Parathyroid adenoma (tissue), 2 donors: ENCODE measurements at regions not wholly inside any gene's neighbourhood (a gene's known extent, or its start where the extent isn't known, plus 50 kb on each side); places are given as distances from the start of the nearest gene placed in this dataset.

ENCODE experiments used
- H2AFZ ChIP-seq: fragments of 300-600 bp; sonication (generic); one replicate; pipeline ENCODE4 v1.7.0; 2017; ENCODE audit warnings: antibody characterized with exemption, mild to moderate bottlenecking
- H3K27ac ChIP-seq: fragments of 300-600 bp; sonication (generic); one replicate; pipeline ENCODE4 v1.7.0; 2017
- H3K27me3 ChIP-seq: fragments of 300-600 bp; sonication (generic); one replicate; pipeline ENCODE4 v1.7.0; 2017; ENCODE audit warnings: low read length; ENCODE audit not compliant: control insufficient read depth, insufficient read depth
- H3K36me3 ChIP-seq: fragments of 300-600 bp; sonication (generic); one replicate; pipeline ENCODE4 v1.7.0; 2017; ENCODE audit warnings: low read length; ENCODE audit not compliant: control insufficient read depth, insufficient read depth
- H3K4me1 ChIP-seq: fragments of 300-600 bp; sonication (generic); one replicate; pipeline ENCODE4 v1.7.0; 2017; ENCODE audit warnings: control low read depth
- H3K4me2 ChIP-seq: fragments of 300-600 bp; sonication (generic); one replicate; pipeline ENCODE4 v1.7.0; 2017; ENCODE audit warnings: low read length
- H3K4me3 ChIP-seq: fragments of 300-600 bp; sonication (generic); one replicate; pipeline ENCODE4 v1.7.0; 2017; ENCODE audit warnings: low read depth, low read length
- H3K79me2 ChIP-seq: fragments of 300-600 bp; sonication (generic); one replicate; pipeline ENCODE4 v1.7.0; 2017; ENCODE audit warnings: control low read depth
- H3K9ac ChIP-seq: fragments of 300-600 bp; sonication (generic); one replicate; pipeline ENCODE4 v1.7.0; 2017; ENCODE audit warnings: mild to moderate bottlenecking
- H3K9me3 ChIP-seq: fragments of 300-600 bp; sonication (generic); one replicate; pipeline ENCODE4 v1.7.0; 2017; ENCODE audit warnings: low read length; ENCODE audit not compliant: control insufficient read depth
- TF ChIP-seq, protein P1 (sequence below): fragments of 300-600 bp; sonication (generic); IDR thresholded peaks from one replicate; pipeline ENCODE4 v1.7.0; 2017; ENCODE audit warnings: antibody characterized with exemption, mild to moderate bottlenecking
- donor health status: primary hyperparathyroidism.

DNA sequence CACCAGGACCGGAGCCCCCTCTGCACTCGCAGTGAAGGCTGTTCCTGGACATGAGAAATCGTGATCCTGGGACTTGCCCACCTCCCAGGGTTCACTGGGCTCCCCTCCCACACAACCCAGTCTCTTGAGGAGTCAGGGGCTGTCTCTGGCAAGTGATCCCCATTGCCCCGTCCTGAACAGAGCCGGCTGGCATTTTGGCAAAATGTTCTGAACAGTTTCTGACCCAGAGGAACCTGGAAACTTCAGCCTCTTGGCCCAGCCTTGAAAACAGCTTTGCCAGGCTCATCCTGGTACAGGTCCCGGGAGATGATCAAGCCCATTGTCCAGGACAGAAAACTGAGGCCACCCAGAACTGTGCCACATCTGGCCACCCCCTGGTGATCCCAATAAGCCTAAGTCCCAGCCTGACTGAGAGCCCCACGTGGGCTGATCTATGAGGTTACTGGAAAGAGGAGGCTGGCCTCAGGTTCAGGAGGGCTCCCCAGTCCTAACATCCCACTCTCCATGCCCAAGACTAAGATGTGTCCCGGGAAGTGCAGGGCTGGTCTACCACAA is 115.7 kb downstream of the OAT start:
- Histone ChIP-seq H3K9me3 (no peaks in the 10 kb centered on the region), H3K9ac (no peak overlapping the region), H2AFZ (no peak overlapping the region), H3K27me3 (no peaks in the 10 kb centered on the region), H3K4me2 (no peak overlapping the region), H3K36me3 (no peaks in the 10 kb centered on the region), H3K4me1 (no peaks in the 10 kb centered on the region), H3K79me2 (no peaks in the 10 kb centered on the region), H3K27ac (no peak overlapping the region), H3K4me3 (no peak overlapping the region)
- TF ChIP-seq, protein P1, sequence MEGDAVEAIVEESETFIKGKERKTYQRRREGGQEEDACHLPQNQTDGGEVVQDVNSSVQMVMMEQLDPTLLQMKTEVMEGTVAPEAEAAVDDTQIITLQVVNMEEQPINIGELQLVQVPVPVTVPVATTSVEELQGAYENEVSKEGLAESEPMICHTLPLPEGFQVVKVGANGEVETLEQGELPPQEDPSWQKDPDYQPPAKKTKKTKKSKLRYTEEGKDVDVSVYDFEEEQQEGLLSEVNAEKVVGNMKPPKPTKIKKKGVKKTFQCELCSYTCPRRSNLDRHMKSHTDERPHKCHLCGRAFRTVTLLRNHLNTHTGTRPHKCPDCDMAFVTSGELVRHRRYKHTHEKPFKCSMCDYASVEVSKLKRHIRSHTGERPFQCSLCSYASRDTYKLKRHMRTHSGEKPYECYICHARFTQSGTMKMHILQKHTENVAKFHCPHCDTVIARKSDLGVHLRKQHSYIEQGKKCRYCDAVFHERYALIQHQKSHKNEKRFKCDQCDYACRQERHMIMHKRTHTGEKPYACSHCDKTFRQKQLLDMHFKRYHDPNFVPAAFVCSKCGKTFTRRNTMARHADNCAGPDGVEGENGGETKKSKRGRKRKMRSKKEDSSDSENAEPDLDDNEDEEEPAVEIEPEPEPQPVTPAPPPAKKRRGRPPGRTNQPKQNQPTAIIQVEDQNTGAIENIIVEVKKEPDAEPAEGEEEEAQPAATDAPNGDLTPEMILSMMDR = no peak

DNA sequence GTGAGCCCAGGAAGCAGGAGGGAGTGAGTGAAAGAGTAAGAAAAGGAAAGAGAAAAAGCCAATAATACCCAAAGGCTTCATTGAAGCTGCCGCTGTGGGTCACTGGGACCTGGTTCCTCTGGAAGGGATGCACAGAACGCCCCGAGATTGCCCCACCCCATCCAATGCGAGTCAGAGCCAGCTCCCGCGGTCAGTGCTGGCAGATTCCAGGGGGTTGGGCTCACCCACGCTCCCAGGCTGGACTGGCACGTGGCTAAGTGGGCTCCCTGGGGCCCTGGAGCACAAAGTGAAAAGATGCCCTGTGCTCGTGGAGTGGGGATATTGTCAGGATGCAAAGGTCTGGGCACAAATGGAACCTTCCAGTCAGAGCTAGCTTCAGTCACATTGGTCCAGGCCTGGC is 117.0 kb downstream of the OAT start:
- no peaks in the 10 kb centered on the region for H3K79me2 ChIP-seq
- no peak overlapping the region for H3K9ac ChIP-seq
- H3K4me1 ChIP-seq = no peaks in the 10 kb centered on the region
- no peaks in the 10 kb centered on the region for H3K9me3 ChIP-seq
- TF ChIP-seq, protein P1 = no peak
- H3K27me3 ChIP-seq = no peaks in the 10 kb centered on the region
- no peaks in the 10 kb centered on the region for H3K36me3 ChIP-seq
- H3K27ac ChIP-seq = no peak overlapping the region
- H3K4me3 ChIP-seq = no peak overlapping the region
- H3K4me2 ChIP-seq = no peak overlapping the region
- H2AFZ ChIP-seq = no peak overlapping the region

DNA sequence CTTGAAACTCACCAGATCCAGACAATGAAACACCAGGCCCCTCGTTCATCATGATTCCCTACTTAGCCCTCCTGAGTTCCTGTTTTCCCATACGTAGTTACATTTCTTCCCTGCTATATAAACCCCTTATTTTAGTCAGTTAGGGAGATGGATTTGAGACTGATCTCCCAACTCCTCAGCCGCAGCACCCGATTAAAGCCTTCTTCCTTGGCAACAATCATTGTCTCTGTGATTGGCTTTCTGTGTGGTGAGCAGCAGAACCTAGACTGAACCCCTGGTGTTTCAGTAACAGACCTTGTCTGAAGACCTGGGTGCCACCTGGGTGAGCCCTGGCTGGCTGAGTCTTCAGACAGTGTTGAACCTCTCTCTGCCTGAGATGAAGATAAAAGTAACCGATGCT is 118.0 kb downstream of the OAT start:
- Histone ChIP-seq H2AFZ (no peak overlapping the region), H3K36me3 (no peaks in the 10 kb centered on the region), H3K27ac (no peak overlapping the region), H3K4me1 (no peaks in the 10 kb centered on the region), H3K9ac (no peak overlapping the region), H3K27me3 (no peaks in the 10 kb centered on the region), H3K4me3 (no peak overlapping the region), H3K9me3 (no peaks in the 10 kb centered on the region), H3K4me2 (no peak overlapping the region), H3K79me2 (no peaks in the 10 kb centered on the region)
- TF ChIP-seq, protein P1 = no peak

DNA sequence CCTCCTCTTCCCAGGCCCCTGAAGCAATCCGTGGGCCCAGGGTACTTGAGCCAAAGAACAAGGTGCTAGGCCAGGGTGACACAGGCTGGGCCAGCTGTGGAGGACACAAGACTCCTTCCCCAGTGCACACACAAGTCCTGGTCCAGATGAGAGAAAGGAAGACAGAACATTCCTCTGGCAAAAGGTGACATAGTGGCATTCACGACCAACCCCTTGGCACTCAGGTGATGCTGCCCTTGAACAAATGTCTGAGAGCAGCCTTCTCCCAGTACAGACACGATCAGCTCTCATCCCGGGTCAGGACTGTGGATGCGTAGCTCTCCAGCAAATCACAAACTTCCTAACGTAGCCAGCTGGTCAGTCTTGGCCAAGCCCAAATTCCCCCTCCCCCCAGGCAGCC is 118.5 kb downstream of the OAT start:
- no peak overlapping the region for H3K27ac ChIP-seq
- no peak overlapping the region for H3K9ac ChIP-seq
- no peak overlapping the region for H3K4me3 ChIP-seq
- H3K36me3 ChIP-seq = no peaks in the 10 kb centered on the region
- no peaks in the 10 kb centered on the region for H3K79me2 ChIP-seq
- no peak overlapping the region for H2AFZ ChIP-seq
- no peaks in the 10 kb centered on the region for H3K9me3 ChIP-seq
- H3K4me1 ChIP-seq = no peaks in the 10 kb centered on the region
- H3K4me2 ChIP-seq = no peak overlapping the region
- TF ChIP-seq, protein P1 = no peak
- H3K27me3 ChIP-seq = no peaks in the 10 kb centered on the region

DNA sequence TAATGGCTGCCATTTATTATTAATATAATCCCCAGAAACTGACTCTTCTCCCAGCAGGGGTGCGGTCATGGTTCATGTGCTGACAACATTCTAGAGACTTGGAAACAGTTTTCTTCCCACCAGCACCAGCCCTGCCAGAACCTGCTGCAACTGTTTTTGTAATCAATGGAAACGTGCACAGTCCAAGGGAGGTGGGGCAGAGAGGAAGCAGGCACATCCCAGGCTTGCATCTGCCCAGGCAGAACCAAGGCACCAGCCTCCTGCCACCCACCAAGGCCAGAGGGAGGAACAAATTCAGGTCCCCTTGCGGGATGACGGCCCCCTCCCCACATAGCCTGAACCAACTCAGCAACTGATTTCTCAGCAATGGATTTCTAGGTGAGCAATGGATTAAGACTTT is 119.0 kb downstream of the OAT start:
- Histone ChIP-seq H3K4me2 (no peak overlapping the region), H3K9me3 (no peaks in the 10 kb centered on the region), H3K79me2 (no peaks in the 10 kb centered on the region), H3K9ac (no peak overlapping the region), H2AFZ (no peak overlapping the region), H3K4me3 (no peak overlapping the region), H3K27me3 (no peaks in the 10 kb centered on the region), H3K27ac (no peak overlapping the region), H3K36me3 (no peaks in the 10 kb centered on the region), H3K4me1 (no peaks in the 10 kb centered on the region)
- TF ChIP-seq, protein P1 = no peak
